WI38 (cell line): ENCODE measurements at regions not wholly inside any gene's neighbourhood (a gene's known extent, or its start where the extent isn't known, plus 50 kb on each side); places are given as distances from the start of the nearest gene placed in this dataset.

Source experiments
- H3K4me3 ChIP-seq: 2 replicates; pipeline ENCODE4 v1.5.1; 2011; ENCODE audit warnings: low read depth, mild to moderate bottlenecking, control low read depth, low read length
- CTCF ChIP-seq: IDR thresholded peaks from 2 replicates; pipeline ENCODE4 v1.5.1; 2012; ENCODE audit warnings: low read depth, mild to moderate bottlenecking, control low read depth, low read length

DNA sequence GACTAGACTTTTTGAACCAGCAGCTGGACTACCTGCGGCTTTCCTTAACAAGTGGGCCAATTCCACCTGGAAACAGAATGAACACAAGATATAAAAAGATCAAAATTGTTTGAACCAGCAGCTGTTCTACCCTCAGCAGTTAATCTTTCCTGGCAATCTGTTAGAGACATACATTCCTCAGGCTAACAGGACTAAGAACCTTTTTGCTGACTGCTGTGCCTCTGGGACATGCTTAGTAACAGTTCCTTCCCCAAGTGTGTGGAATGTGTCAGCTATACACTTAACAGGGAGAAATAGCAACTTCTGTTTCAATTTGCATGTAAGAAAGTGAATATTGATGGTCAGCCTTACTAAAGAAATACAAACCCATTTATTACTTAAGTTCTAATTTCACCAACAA lies 554.4 kb downstream of the ARAP2 start:
- no peak for TF ChIP-seq CTCF
- no peak overlapping the region for H3K4me3 ChIP-seq

GRCh38 chr4:35690271-35690670 lies 554.0 kb downstream of the ARAP2 start:
- no peak for TF ChIP-seq CTCF

GRCh38 chr4:35695003-35695402 lies 549.3 kb downstream of the ARAP2 start:
- H3K4me3 ChIP-seq, result no peak overlapping the region
- TF ChIP-seq CTCF, result no peak

More at GRCh38 chr4:35690271-35690670, 554.0 kb downstream of the ARAP2 start:
- no peak overlapping the region for H3K4me3 ChIP-seq

DNA sequence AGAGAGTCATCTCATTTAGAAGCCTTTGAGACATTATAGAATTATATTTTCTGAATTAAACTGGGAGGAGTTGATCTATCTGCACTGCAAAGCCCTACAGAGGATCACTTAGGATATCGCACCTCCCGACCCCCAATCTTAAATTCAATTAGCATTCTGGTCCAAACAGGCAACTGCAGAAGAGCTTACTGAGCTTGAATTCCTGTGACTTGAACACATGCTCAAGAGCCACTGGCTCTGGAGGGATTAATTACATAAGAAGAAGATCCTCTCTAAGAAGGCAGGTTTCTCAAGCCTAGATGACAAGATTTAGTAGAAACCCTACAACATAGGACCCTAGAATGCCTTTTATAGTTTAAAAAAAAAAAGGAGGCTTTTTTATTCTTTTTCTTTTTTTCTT lies 548.9 kb downstream of the ARAP2 start:
- no peak for TF ChIP-seq CTCF
- H3K4me3 ChIP-seq, result no peak overlapping the region

DNA sequence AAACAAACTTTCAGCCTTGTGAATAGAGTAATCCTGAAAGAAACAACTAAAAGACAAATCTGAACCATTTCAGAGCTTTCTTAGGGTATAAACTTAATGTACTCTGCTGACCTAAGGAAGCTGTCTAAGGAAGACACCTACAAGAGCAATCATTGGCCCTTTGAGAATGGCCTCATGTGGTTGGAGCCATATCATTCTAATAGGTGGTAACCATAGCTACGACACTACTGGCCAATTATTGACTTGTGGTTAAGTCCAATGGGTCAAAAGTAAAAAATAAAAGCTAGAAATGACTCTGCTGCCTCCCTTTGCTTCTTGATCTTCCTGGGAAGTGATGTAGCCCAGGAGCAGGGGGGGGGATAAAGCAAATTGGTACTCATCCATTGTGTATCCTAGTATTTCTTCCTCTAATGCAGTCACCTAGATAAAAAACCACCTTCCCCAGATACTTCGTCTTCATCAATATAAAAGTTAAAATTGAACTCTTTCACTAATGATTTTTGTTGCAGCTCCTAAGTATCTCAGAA lies 547.0 kb downstream of the ARAP2 start:
- TF ChIP-seq CTCF, result no peak
- H3K4me3 ChIP-seq, result no peak overlapping the region

DNA sequence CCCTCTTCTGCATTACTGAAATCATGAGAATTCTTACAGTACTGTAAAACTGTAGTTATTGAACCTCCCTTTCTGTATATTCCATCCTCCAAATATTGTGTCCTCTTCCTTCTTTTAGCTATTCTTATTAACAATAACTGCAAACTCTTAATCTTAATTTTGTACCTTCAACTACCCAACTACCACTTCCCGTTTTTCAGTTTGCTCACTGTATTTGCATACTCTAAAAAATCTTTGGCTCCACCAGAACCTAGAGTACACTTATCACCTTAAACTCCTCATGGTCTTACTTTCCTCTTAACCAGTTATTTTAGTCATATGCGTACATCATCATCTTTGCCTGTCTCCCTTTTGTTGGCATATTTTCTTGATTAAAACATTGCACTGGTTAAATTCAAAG lies 543.7 kb downstream of the ARAP2 start:
- TF ChIP-seq CTCF, result no peak

GRCh38 chr4:35709080-35709479 lies 535.2 kb downstream of the ARAP2 start:
- no peak for TF ChIP-seq CTCF
- H3K4me3 ChIP-seq, result no peak overlapping the region

More for the DNA sequence above, 543.7 kb downstream of the ARAP2 start:
- H3K4me3 ChIP-seq, result no peak overlapping the region
